ENCODE measurements at regions not wholly inside any gene's neighbourhood (a gene's known extent, or its start where the extent isn't known, plus 50 kb on each side); places are given as distances from the start of the nearest gene placed in this dataset.

DNA sequence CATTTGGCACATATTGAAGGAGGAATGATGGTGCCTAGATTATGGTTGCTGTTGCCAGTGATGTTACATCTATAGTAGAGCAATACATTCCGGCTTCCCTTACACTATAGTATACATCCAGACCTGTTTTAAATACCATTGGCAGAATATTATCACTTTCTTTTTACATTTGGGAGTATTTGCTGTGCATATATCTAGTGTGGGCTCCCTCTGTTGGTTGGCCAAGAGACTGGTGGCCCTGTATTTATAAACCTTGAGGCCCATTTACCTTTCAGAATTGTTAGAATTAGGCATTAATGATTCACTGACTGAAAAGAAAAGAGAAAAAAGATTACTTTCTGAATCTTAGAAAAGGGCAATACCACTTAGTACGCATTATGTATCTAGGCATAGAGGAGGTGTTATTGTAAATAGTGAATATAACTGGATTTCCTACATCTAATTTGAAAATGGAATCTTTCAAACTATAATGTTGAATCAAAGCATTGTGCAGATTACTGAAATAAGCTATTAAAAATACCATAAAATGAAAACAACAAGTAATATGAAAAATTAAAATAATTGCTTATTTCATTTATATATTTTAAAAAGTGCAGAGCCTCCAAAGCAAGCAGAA is 628.8 kb upstream of the MAN1A1 start:
- Histone ChIP-seq H3K4me1 (ENCODE audit: control insufficient read depth, insufficient read depth, low read length) (no peaks in the 10 kb centered on the region), H3K36me3 (ENCODE audit: control insufficient read depth, insufficient read depth, low read length) (no peaks in the 10 kb centered on the region), H3K9me3 (ENCODE audit: control insufficient read depth, insufficient read depth, low read length) (no peaks in the 10 kb centered on the region), H3K27ac (ENCODE audit: low read depth, low read length) (no peak overlapping the region), H3K4me3 (ENCODE audit: low read depth, low read length) (no peak overlapping the region), H3K27me3 (ENCODE audit: control insufficient read depth, insufficient read depth, low read length) (no peaks in the 10 kb centered on the region)
- DNase-seq (ENCODE audit: low read depth in 4 of 6, low spot score in 6 of 6) = peak in 2 of 6 donors; percentile 8 to 26
- no CpG with 5 or more reads among the region's 2 CpGs for WGBS (ENCODE audit: insufficient coverage)

DNA sequence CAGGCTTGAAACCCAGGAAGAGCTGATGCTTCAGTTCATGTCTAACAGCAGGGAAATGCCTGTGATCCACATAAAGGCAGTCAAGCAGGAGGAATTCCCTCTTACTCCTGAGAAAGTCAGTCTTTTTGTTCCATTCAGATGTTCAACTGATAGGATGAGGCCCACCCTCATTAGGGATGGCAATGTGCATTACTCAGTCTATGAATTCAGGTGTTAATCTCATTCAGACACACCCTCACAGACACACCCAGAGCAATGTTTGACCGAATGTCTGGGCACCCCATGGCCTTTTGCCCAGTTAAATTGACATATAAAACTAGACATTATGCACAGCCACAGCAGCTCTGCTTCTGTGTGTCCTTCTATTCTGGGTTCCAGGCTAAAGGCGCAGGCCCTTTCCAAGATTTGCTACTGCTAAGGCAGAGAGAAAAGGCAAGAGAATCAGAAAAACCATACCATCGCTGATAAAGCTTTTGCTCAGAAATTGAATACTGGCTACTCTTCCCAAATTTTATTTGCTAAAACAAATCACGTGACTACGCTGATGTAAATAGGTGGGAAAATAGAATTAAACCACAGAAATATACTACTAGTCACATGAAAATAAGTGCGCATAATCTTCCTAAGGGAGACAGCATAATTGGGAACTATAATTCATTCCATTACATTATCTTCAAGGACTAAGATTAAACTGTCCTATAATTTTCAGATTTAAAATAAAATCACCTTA is 625.0 kb upstream of the MAN1A1 start:
- H3K4me1 ChIP-seq (ENCODE audit: control insufficient read depth, insufficient read depth, low read length) = no peaks in the 10 kb centered on the region
- no peak overlapping the region for H3K4me3 ChIP-seq (ENCODE audit: low read depth, low read length)
- H3K27ac ChIP-seq (ENCODE audit: low read depth, low read length) = no peak overlapping the region
- no peaks in the 10 kb centered on the region for H3K36me3 ChIP-seq (ENCODE audit: control insufficient read depth, insufficient read depth, low read length)
- no peaks in the 10 kb centered on the region for H3K9me3 ChIP-seq (ENCODE audit: control insufficient read depth, insufficient read depth, low read length)
- H3K27me3 ChIP-seq (ENCODE audit: control insufficient read depth, insufficient read depth, low read length) = no peaks in the 10 kb centered on the region
- 87% methylated on average over 2 of the region's 6 CpGs for WGBS (ENCODE audit: insufficient coverage)
- no peak for DNase-seq (ENCODE audit: low read depth in 4 of 6, low spot score in 6 of 6)

DNA sequence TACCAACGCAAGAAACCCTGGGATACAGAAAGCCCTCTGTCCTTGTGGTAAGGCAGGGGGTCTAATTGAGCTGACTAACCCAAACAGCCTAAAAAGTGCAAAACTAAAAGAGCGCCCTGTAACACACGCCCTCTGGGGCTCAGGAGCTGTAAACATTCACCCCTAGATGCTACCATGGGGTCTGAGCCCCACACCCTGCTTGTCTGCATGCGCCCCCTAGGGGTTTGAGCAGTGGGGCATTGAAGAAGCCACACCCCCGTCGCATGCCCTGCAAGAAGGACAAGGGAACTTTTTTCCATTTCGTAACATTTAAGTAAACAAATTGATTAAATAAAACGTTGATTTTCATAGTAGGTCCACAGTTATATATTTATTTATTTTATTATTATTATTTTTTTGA is 616.9 kb upstream of the MAN1A1 start:
- 100% methylated on average over 3 of the region's 8 CpGs for WGBS (ENCODE audit: insufficient coverage)
- Histone ChIP-seq H3K9me3 (ENCODE audit: control insufficient read depth, insufficient read depth, low read length) (no peaks in the 10 kb centered on the region), H3K4me1 (ENCODE audit: control insufficient read depth, insufficient read depth, low read length) (no peaks in the 10 kb centered on the region), H3K27me3 (ENCODE audit: control insufficient read depth, insufficient read depth, low read length) (no peaks in the 10 kb centered on the region), H3K36me3 (ENCODE audit: control insufficient read depth, insufficient read depth, low read length) (no peaks in the 10 kb centered on the region), H3K4me3 (ENCODE audit: low read depth, low read length) (no peak overlapping the region), H3K27ac (ENCODE audit: low read depth, low read length) (no peak overlapping the region)
- no peak for DNase-seq (ENCODE audit: low read depth in 4 of 6, low spot score in 6 of 6)

DNA sequence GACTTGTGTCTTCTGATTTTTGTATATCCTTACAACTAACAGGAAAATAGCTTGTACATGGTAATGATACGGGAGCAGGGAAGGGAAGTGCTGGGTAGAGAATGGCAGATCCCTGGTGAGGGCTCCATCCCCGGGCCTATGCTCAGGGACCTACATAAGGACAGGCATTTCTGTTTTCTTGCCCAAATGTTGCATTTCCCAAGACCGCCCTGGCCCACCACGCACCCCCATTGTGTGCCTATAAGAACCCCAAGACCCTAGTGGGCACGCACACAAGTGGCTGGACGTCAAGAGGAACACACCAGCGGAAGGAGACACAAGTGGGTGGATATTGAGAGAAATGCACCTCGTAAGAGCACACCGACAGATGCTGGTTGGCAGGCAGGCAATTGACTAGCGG is 616.3 kb upstream of the MAN1A1 start:
- H3K4me3 ChIP-seq (ENCODE audit: low read depth, low read length) = no peak overlapping the region
- H3K27me3 ChIP-seq (ENCODE audit: control insufficient read depth, insufficient read depth, low read length) = no peaks in the 10 kb centered on the region
- no peaks in the 10 kb centered on the region for H3K9me3 ChIP-seq (ENCODE audit: control insufficient read depth, insufficient read depth, low read length)
- WGBS (ENCODE audit: insufficient coverage) = 97% methylated on average over 9 of the region's 10 CpGs
- H3K36me3 ChIP-seq (ENCODE audit: control insufficient read depth, insufficient read depth, low read length) = no peaks in the 10 kb centered on the region
- DNase-seq (ENCODE audit: low read depth in 4 of 6, low spot score in 6 of 6) = no peak
- H3K4me1 ChIP-seq (ENCODE audit: control insufficient read depth, insufficient read depth, low read length) = no peaks in the 10 kb centered on the region
- H3K27ac ChIP-seq (ENCODE audit: low read depth, low read length) = no peak overlapping the region

DNA sequence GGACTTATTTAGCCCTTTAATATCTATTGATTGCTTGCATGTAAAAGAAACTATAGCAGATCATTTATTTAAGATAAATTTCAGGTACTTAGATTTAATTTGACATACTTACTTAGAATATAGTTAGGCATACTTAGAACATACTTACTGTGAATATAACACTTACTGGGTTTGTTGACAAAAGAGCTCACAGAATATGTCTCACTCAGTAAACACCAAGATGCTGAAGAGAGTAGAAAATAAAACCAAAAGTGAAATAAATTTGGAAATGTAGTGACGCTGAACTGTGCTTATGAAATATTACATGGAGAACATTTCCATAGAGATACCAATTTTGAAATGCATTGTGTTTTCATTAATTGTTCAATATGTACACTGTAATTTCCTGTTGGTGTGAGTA is 615.4 kb upstream of the MAN1A1 start:
- peak in 1 of 6 donors; percentile 14 for DNase-seq (ENCODE audit: low read depth in 4 of 6, low spot score in 6 of 6)
- Histone ChIP-seq H3K27me3 (ENCODE audit: control insufficient read depth, insufficient read depth, low read length) (no peaks in the 10 kb centered on the region), H3K4me1 (ENCODE audit: control insufficient read depth, insufficient read depth, low read length) (no peaks in the 10 kb centered on the region), H3K27ac (ENCODE audit: low read depth, low read length) (no peak overlapping the region), H3K9me3 (ENCODE audit: control insufficient read depth, insufficient read depth, low read length) (no peaks in the 10 kb centered on the region), H3K36me3 (ENCODE audit: control insufficient read depth, insufficient read depth, low read length) (no peaks in the 10 kb centered on the region), H3K4me3 (ENCODE audit: low read depth, low read length) (no peak overlapping the region)
- no CpG with 5 or more reads among the region's 1 CpG for WGBS (ENCODE audit: insufficient coverage)

DNA sequence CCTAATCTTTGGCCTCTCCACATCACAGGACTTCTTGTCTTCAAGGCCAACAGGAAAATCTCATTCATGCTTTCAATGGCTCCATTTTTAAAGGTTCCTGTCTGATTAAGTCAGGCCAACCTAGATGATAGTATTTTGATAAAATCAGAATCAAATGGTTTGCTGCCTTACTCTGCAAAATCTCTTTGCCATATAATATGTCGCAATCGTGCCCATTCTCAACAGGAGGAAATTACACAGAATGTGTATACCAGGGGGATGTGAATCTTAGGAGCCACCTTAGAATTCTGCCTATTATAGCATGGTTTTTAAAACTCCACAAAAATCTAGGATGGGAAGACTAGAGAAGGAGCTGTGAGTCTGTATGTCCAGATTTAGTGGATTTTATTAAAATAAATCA is 612.9 kb upstream of the MAN1A1 start:
- no CpG with 5 or more reads among the region's 2 CpGs for WGBS (ENCODE audit: insufficient coverage)
- Histone ChIP-seq H3K27ac (ENCODE audit: low read depth, low read length) (no peak overlapping the region), H3K9me3 (ENCODE audit: control insufficient read depth, insufficient read depth, low read length) (no peaks in the 10 kb centered on the region), H3K4me3 (ENCODE audit: low read depth, low read length) (no peak overlapping the region), H3K36me3 (ENCODE audit: control insufficient read depth, insufficient read depth, low read length) (no peaks in the 10 kb centered on the region), H3K4me1 (ENCODE audit: control insufficient read depth, insufficient read depth, low read length) (no peaks in the 10 kb centered on the region), H3K27me3 (ENCODE audit: control insufficient read depth, insufficient read depth, low read length) (no peaks in the 10 kb centered on the region)
- no peak for DNase-seq (ENCODE audit: low read depth in 4 of 6, low spot score in 6 of 6)

DNA sequence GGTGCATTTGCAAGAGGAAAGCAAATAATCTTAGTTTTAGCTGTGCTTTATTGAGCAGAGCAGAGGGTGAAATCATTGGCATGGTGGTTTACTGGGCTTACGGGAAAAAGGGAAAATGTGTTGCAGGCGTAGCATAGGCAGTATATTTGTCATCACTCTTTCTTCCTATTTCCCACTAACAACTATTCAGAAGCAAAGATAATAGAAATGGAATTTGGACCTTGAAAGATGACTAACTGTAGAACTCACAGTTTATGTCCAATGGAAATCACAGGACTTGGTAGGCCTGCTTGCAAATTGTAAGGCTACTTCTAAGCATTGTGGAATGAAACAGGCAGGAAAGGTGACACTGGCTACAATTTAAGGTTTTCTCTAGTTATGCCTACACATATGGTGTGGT is 611.9 kb upstream of the MAN1A1 start:
- no peaks in the 10 kb centered on the region for H3K27me3 ChIP-seq (ENCODE audit: control insufficient read depth, insufficient read depth, low read length)
- WGBS (ENCODE audit: insufficient coverage) = no CpG with 5 or more reads among the region's 2 CpGs

DNA sequence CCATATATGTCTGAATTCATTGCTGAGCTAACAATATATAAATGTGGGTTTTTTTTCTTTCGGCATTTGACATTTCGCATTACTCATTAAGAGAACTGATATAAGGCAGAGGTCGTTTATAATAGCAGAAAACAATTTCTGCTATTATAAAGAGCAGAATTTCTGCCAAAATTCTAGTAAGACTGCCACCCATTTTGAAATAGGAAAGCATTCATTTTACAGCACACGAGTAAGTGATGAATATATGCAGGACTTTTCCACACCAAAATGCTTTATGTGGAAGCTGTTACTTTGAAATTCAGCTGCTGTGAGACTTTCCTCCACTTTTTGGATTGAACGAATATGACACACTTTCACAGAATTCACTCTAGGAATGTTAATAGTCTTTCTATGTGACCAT is 610.9 kb upstream of the MAN1A1 start:
- Histone ChIP-seq H3K9me3 (ENCODE audit: control insufficient read depth, insufficient read depth, low read length) (no peaks in the 10 kb centered on the region), H3K4me1 (ENCODE audit: control insufficient read depth, insufficient read depth, low read length) (no peaks in the 10 kb centered on the region), H3K27ac (ENCODE audit: low read depth, low read length) (no peak overlapping the region), H3K27me3 (ENCODE audit: control insufficient read depth, insufficient read depth, low read length) (no peaks in the 10 kb centered on the region), H3K4me3 (ENCODE audit: low read depth, low read length) (no peak overlapping the region), H3K36me3 (ENCODE audit: control insufficient read depth, insufficient read depth, low read length) (no peaks in the 10 kb centered on the region)
- peak in 1 of 6 donors; percentile 55 for DNase-seq (ENCODE audit: low read depth in 4 of 6, low spot score in 6 of 6)
- WGBS (ENCODE audit: insufficient coverage) = no CpG with 5 or more reads among the region's 5 CpGs

More for the DNA sequence above, 611.9 kb upstream of the MAN1A1 start:
- no peaks in the 10 kb centered on the region for H3K36me3 ChIP-seq (ENCODE audit: control insufficient read depth, insufficient read depth, low read length)
- no peaks in the 10 kb centered on the region for H3K4me1 ChIP-seq (ENCODE audit: control insufficient read depth, insufficient read depth, low read length)
- H3K27ac ChIP-seq (ENCODE audit: low read depth, low read length) = no peak overlapping the region
- DNase-seq (ENCODE audit: low read depth in 4 of 6, low spot score in 6 of 6) = peak in 1 of 6 donors; percentile 41
- no peaks in the 10 kb centered on the region for H3K9me3 ChIP-seq (ENCODE audit: control insufficient read depth, insufficient read depth, low read length)
- no peak overlapping the region for H3K4me3 ChIP-seq (ENCODE audit: low read depth, low read length)

DNA sequence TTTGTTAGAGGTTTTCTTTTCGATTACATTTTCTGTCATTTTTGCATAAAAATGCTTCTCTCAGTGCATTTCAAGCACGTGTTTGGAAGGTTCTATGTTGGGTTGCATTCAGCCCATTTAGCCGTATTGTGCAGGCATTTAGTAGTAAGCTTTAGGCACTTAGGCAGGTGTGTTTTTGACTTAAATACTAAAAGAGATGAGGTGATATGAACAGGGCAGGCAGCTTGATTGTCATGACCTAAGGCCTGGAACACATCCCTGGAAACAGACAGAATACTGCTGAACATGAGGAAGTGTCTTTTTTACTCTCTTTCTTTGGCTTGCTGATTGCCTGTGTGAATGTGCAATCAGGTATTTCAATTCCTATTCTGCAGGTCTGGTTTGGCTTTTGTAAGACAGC is 610.5 kb upstream of the MAN1A1 start:
- peak in 2 of 6 donors; percentile 52 to 67 for DNase-seq (ENCODE audit: low read depth in 4 of 6, low spot score in 6 of 6)
- Histone ChIP-seq H3K9me3 (ENCODE audit: control insufficient read depth, insufficient read depth, low read length) (no peaks in the 10 kb centered on the region), H3K27me3 (ENCODE audit: control insufficient read depth, insufficient read depth, low read length) (no peaks in the 10 kb centered on the region), H3K4me3 (ENCODE audit: low read depth, low read length) (no peak overlapping the region), H3K27ac (ENCODE audit: low read depth, low read length) (no peak overlapping the region), H3K36me3 (ENCODE audit: control insufficient read depth, insufficient read depth, low read length) (no peaks in the 10 kb centered on the region), H3K4me1 (ENCODE audit: control insufficient read depth, insufficient read depth, low read length) (no peaks in the 10 kb centered on the region)
- WGBS (ENCODE audit: insufficient coverage) = 54% methylated on average over 2 of the region's 3 CpGs

DNA sequence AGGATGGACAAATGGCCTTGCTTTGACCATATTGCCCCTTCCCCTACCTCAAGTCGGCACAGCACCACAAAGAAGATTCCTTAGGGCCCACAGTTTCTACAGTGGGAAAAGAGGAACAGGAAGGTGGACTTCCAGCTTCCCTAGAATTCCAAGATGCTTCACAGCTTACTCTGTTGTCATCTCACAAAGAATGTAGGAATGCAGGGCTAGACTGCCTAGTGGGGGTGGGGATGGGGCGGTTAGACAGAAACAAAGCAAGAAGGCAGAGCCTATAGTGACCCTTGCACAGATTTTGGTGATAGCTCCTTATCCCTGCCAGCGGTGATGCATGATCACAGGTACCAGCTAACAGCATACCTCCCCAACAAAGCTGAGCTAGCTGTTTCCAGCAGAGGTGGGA is 607.6 kb upstream of the MAN1A1 start:
- no peaks in the 10 kb centered on the region for H3K4me1 ChIP-seq (ENCODE audit: control insufficient read depth, insufficient read depth, low read length)
- no CpG with 5 or more reads among the region's 3 CpGs for WGBS (ENCODE audit: insufficient coverage)
- no peaks in the 10 kb centered on the region for H3K36me3 ChIP-seq (ENCODE audit: control insufficient read depth, insufficient read depth, low read length)
- H3K27ac ChIP-seq (ENCODE audit: low read depth, low read length) = no peak overlapping the region
- no peak for DNase-seq (ENCODE audit: low read depth in 4 of 6, low spot score in 6 of 6)
- no peak overlapping the region for H3K4me3 ChIP-seq (ENCODE audit: low read depth, low read length)
- no peaks in the 10 kb centered on the region for H3K27me3 ChIP-seq (ENCODE audit: control insufficient read depth, insufficient read depth, low read length)
- no peaks in the 10 kb centered on the region for H3K9me3 ChIP-seq (ENCODE audit: control insufficient read depth, insufficient read depth, low read length)
